ENCODE measurements at regions not wholly inside any gene's neighbourhood (a gene's known extent, or its start where the extent isn't known, plus 50 kb on each side); places are given as distances from the start of the nearest gene placed in this dataset.

GRCh38 chr15:94077938-94078337 lies 153.4 kb upstream of the MCTP2 start:
- TF ChIP-seq, protein P1, sequence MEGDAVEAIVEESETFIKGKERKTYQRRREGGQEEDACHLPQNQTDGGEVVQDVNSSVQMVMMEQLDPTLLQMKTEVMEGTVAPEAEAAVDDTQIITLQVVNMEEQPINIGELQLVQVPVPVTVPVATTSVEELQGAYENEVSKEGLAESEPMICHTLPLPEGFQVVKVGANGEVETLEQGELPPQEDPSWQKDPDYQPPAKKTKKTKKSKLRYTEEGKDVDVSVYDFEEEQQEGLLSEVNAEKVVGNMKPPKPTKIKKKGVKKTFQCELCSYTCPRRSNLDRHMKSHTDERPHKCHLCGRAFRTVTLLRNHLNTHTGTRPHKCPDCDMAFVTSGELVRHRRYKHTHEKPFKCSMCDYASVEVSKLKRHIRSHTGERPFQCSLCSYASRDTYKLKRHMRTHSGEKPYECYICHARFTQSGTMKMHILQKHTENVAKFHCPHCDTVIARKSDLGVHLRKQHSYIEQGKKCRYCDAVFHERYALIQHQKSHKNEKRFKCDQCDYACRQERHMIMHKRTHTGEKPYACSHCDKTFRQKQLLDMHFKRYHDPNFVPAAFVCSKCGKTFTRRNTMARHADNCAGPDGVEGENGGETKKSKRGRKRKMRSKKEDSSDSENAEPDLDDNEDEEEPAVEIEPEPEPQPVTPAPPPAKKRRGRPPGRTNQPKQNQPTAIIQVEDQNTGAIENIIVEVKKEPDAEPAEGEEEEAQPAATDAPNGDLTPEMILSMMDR (IDR thresholded peaks at IDR 0.05), result no peak
- intact Hi-C loops (cut with micrococcal nuclease), result no loop called here
- H3K4me3 Mint-ChIP-seq, result no peak overlapping the region
- POLR2A ChIA-PET, result interaction anchor here (1.0 kb wide), 1 partner anchor 14 kb away, joined by 3 read pairs; no protein-coding TSS in a partner anchor
- H3K9me3 Mint-ChIP-seq, result no peaks in the 10 kb centered on the region
- CTCF ChIA-PET, result no interaction called here
- DNase-seq, result no peak
- no peak for ATAC-seq
- H3K4me1 Mint-ChIP-seq (ENCODE audit: low read depth), result no peaks in the 10 kb centered on the region
- no peak overlapping the region for H3K27ac Mint-ChIP-seq
- no peaks in the 10 kb centered on the region for H3K27me3 Mint-ChIP-seq
- H3K36me3 Mint-ChIP-seq (ENCODE audit: low read depth), result no peaks in the 10 kb centered on the region

GRCh38 chr15:94075349-94075748 lies 156.0 kb upstream of the MCTP2 start:
- ATAC-seq (no peak), DNase-seq (no peak)
- H3K9me3 Mint-ChIP-seq, result no peaks in the 10 kb centered on the region
- intact Hi-C loops (cut with micrococcal nuclease), result no loop called here
- H3K27me3 Mint-ChIP-seq, result peaks cover 8% of the 10 kb centered on the region
- H3K36me3 Mint-ChIP-seq (ENCODE audit: low read depth), result no peaks in the 10 kb centered on the region
- H3K4me3 Mint-ChIP-seq, result no peak overlapping the region
- H3K27ac Mint-ChIP-seq, result no peak overlapping the region
- H3K4me1 Mint-ChIP-seq (ENCODE audit: low read depth), result no peaks in the 10 kb centered on the region
- TF ChIP-seq, protein P1 (IDR thresholded peaks at IDR 0.05), result no peak
- CTCF ChIA-PET, result interaction anchor here (0.5 kb wide), 1 partner anchor 746 kb away, joined by 3 read pairs; no protein-coding TSS in a partner anchor
- POLR2A ChIA-PET, result no interaction called here

GRCh38 chr15:94070356-94071295 lies 160.7 kb upstream of the MCTP2 start:
- Mint-ChIP-seq H3K36me3 (ENCODE audit: low read depth) (no peaks in the 10 kb centered on the region), H3K27me3 (peaks cover 8% of the 10 kb centered on the region), H3K4me3 (no peak overlapping the region), H3K4me1 (ENCODE audit: low read depth) (no peaks in the 10 kb centered on the region), H3K27ac (no peak overlapping the region), H3K9me3 (peaks cover 4% of the 10 kb centered on the region)
- CTCF ChIA-PET, result interaction anchor here (1.4 kb wide), 1 partner anchor 9 kb away, joined by 4 read pairs; no protein-coding TSS in a partner anchor
- intact Hi-C loops (cut with micrococcal nuclease), result no loop called here
- ATAC-seq, result no peak
- TF ChIP-seq, protein P1 (IDR thresholded peaks at IDR 0.05), result no peak
- DNase-seq, result peak; percentile 9
- POLR2A ChIA-PET, result no interaction called here

DNA sequence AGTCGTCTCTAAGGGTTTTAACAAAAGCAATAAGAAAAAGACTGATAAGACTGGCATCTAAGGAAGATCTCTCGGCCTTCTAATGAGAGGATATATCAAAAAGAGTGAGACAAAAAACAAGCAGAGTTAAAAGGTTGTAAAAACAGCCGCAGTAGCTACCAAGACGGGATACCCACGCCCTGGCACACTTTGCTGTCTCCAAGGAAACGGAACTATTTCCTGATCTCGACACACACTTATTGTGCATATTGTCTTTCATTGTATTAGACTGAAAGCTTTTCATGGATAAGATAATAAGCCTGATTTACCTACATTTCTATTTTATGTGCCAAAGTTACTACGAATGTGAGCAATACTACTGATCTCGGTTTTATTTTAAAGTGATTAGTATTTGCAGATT lies 161.5 kb upstream of the MCTP2 start:
- Mint-ChIP-seq H3K36me3 (ENCODE audit: low read depth) (no peaks in the 10 kb centered on the region), H3K9me3 (peaks cover 4% of the 10 kb centered on the region), H3K4me3 (no peak overlapping the region), H3K4me1 (ENCODE audit: low read depth) (no peaks in the 10 kb centered on the region), H3K27ac (no peak overlapping the region), H3K27me3 (peaks cover 13% of the 10 kb centered on the region)
- no peak for DNase-seq
- TF ChIP-seq, protein P1 (IDR thresholded peaks at IDR 0.05), result no peak
- ChIA-PET CTCF (interaction anchor here (0.7 to 1.4 kb wide), 2 partner anchors 10 to 1039 kb away, joined by 3 to 4 read pairs; no protein-coding TSS in a partner anchor), POLR2A (no interaction called here)
- ATAC-seq, result no peak
- intact Hi-C loops (cut with micrococcal nuclease), result no loop called here

DNA sequence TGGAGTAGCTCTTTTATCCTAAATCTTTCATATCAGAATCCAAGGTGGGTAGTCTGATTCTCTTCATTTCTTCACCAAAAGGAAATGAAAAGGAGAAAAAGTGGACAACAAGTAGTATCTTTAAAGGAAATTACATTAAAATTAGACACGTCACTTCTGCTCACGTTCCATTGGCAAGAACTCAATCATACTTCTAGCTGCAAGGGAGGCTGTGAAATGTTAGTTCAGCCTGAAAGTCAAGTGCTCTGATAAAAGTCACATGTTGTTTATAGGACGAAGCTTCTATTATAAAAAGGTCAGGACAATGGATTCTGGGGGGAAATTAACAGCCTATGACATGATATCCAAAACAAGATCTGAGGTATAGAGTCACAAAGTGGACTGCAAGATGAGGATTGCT lies 164.6 kb upstream of the MCTP2 start:
- DNase-seq (no peak), ATAC-seq (no peak)
- Mint-ChIP-seq H3K27ac (no peak overlapping the region), H3K27me3 (peaks cover 9% of the 10 kb centered on the region), H3K4me3 (no peak overlapping the region), H3K9me3 (peaks cover 4% of the 10 kb centered on the region), H3K36me3 (ENCODE audit: low read depth) (no peaks in the 10 kb centered on the region), H3K4me1 (ENCODE audit: low read depth) (no peaks in the 10 kb centered on the region)
- intact Hi-C loops (cut with micrococcal nuclease), result no loop called here
- POLR2A ChIA-PET, result no interaction called here
- TF ChIP-seq, protein P1 (IDR thresholded peaks at IDR 0.05), result no peak
- CTCF ChIA-PET, result no interaction called here
